HG03097 (cell line): ENCODE measurements at regions not wholly inside any gene's neighbourhood (a gene's known extent, or its start where the extent isn't known, plus 50 kb on each side); places are given as distances from the start of the nearest gene placed in this dataset.

Source experiments
- ATAC-seq: cut with Tn5 transposase; IDR thresholded peaks from one replicate; pipeline ENCODE4 v1.9.1; 2021; ENCODE audit not compliant: unreplicated experiment, low FRiP score

DNA sequence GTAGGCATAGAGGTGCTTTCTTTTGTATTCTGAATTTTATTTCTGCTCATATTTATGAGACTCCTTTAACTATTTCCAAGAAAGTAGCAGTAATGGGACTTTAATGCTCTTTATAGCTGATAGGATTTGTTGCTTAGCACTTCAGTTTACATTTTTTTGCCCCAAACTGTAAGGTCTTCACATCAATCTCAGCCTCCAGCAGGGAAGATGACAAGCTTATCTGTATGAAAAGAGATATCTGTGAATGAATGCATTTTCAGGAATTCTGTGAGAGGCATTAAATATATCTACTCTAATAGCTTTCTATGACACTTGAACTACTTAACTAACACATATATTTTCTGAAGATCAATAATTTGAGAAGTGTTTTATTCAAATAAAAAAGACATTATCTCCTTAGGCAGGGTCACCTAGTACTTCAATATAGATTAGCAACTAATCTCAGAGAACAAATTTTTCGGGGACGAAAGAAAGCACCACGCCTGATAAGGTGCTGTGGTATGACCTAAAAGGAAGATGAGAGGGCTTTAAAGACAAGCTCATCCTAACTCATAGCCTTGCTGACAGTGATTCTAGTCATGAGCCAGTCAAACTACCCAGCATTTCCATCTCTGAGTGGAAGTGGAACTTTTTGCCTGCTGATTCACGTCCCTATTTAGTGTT, 766.1 kb upstream of the CNTNAP5 start:
- ATAC-seq = no peak

DNA sequence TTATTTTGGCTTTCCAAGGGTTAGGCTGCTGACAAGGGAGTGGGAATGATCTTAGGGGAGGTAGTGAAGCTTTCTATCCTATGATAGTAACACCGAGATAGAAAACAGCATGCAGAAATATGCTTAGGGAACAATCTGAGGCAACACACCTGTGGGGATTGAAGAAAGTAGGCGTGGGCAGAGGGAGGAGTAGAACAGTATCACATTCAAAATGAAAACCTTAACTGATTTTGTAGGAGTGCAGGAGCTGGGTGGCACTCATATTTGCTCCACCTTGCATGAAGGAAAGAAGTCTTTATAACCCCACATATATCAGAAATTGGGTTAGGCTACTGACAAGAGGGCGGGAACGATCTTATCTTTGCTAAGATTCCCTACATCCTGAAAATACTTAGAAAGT, 762.2 kb upstream of the CNTNAP5 start:
- ATAC-seq = no peak

DNA sequence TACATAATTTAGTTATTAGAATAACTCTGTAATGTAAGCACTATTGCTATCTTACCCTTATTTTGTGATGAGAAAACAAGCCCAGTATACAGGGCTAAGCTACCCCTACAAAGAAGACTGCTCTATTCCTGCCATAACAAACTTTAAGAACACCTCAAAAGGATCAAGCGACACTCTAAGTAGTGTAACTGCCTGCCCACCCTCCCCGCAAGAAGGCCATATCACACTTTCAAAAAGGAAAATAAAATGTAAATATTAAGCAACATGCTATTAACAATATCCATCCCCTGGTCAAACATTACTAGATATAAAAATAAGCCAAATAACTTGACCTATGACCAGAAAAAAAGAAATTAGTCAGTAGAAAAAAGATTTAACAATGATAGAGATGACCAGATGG, 741.7 kb upstream of the CNTNAP5 start:
- ATAC-seq = no peak

DNA sequence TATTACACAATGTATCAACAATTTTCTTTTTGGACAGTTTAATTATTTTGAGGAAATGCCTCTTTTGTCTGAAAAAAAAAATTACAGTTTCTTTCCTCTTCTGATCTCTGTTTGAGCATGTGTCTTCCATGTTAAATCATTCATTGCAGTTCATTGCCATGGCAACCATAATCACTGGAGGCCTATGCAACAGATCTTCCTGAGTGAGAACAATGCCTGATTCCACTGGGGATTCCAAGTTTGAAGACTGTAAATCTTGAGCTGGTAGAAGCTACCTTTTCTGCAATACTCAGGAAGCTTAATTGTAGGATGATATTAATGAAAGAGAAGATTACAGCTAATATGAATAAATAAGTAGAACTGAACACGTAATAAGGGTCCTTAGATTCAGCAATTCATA, 721.4 kb upstream of the CNTNAP5 start:
- no peak for ATAC-seq
